Caco-2 (cell line): ENCODE measurements at regions not wholly inside any gene's neighbourhood (a gene's known extent, or its start where the extent isn't known, plus 50 kb on each side); places are given as distances from the start of the nearest gene placed in this dataset.

Source experiments
- BruUV-seq: library from RNA; stranded (reverse); fragments of 400-500 nt; replicated peaks from 2 replicates; lab custom pipeline; 2021; lab: Mats Ljungman, UMichigan
- CTCF ChIA-PET: fragments of 300-600 bp; sonication (Branson Sonifier 250); formaldehyde crosslinking; loops from one replicate; lab custom pipeline; 2022; ENCODE audit warnings: antibody characterized with exemption; lab: Charles Lee
- POLR2A ChIA-PET: fragments of 300-600 bp; sonication (Branson Sonifier 250); formaldehyde crosslinking; loops from one replicate; lab custom pipeline; 2022; ENCODE audit warnings: antibody characterized with exemption; lab: Charles Lee
- DNase-seq, 2 experiments: peaks; one replicate each; pipeline versions ENCODE4 v3.0.0 to v3.0.0-alpha.2; 2020 to 2022
- H3K27me3 ChIP-seq: replicated peaks from 2 replicates; pipeline ENCODE4 v1.6.0; 2011; ENCODE audit warnings: low read length; ENCODE audit not compliant: control insufficient read depth, insufficient read depth
- H3K36me3 ChIP-seq: 2 replicates; pipeline ENCODE4 v1.5.1; 2011; ENCODE audit warnings: low read length; ENCODE audit not compliant: control insufficient read depth, insufficient read depth
- H3K4me1 ChIP-seq: fragments of 250-450 bp; sonication (Bioruptor Pico); 2 replicates; pipeline ENCODE4 v1.5.1; 2020; ENCODE audit warnings: mild to moderate bottlenecking
- H3K4me3 ChIP-seq: 2 replicates; pipeline ENCODE4 v1.5.1; 2011; ENCODE audit warnings: low read depth, mild to moderate bottlenecking, control low read depth, low read length
- H3K9me3 ChIP-seq: fragments of 250-450 bp; sonication (Bioruptor Pico); 2 replicates; pipeline ENCODE4 v1.5.1; 2020; ENCODE audit warnings: mild to moderate bottlenecking, moderate library complexity
- H3K27ac Mint-ChIP-seq: one replicate; pipeline ENCODE4 v1.8.0; 2022; ENCODE audit warnings: mixed read lengths; ENCODE audit not compliant: unreplicated experiment
- H3K27me3 Mint-ChIP-seq: one replicate; pipeline ENCODE4 v1.8.0; 2022; ENCODE audit warnings: mixed read lengths; ENCODE audit not compliant: insufficient read depth, unreplicated experiment
- H3K36me3 Mint-ChIP-seq: one replicate; pipeline ENCODE4 v1.8.0; 2022; ENCODE audit warnings: mild to moderate bottlenecking, mixed read lengths; ENCODE audit not compliant: insufficient read depth, unreplicated experiment
- H3K4me1 Mint-ChIP-seq: one replicate; pipeline ENCODE4 v1.8.0; 2022; ENCODE audit warnings: low read depth, mixed read lengths; ENCODE audit not compliant: unreplicated experiment
- H3K4me3 Mint-ChIP-seq: one replicate; pipeline ENCODE4 v1.8.0; 2022; ENCODE audit warnings: mild to moderate bottlenecking, moderate library complexity, mixed read lengths; ENCODE audit not compliant: unreplicated experiment
- H3K9me3 Mint-ChIP-seq: one replicate; pipeline ENCODE4 v1.8.0; 2022; ENCODE audit warnings: mixed read lengths; ENCODE audit not compliant: unreplicated experiment
- CTCF ChIP-seq, 2 experiments: fragments of 200-600 bp in 1 of 2; IDR thresholded peaks; 1 replicate in 1 of 2; 2 replicates in 1 of 2; pipeline versions ENCODE4 v1.5.1 to v1.8.0; 2011 to 2022; ENCODE audit warnings: antibody characterized with exemption in 1 of 2, control low read depth in 1 of 2, inconsistent platforms in 1 of 2, low read depth in 1 of 2, low read length in 1 of 2, mild to moderate bottlenecking in 1 of 2, moderate library complexity in 1 of 2; ENCODE audit not compliant: insufficient read depth in 1 of 2, severe bottlenecking in 1 of 2, unreplicated experiment in 1 of 2
- intact Hi-C: fragments of 100-400 bp; cut with micrococcal nuclease; formaldehyde crosslinking; loops from one replicate; pipeline ENCODE4 v1.10.0; 2022; ENCODE audit not compliant: unreplicated experiment

GRCh38 chr2:59920307-59920706 is 633.1 kb downstream of the BCL11A start:
- H3K27ac Mint-ChIP-seq: no peak overlapping the region
- Histone ChIP-seq H3K36me3 (no peaks in the 10 kb centered on the region), H3K4me3 (no peak overlapping the region), H3K27me3 (no peaks in the 10 kb centered on the region), H3K9me3 (no peaks in the 10 kb centered on the region), H3K4me1 (no peaks in the 10 kb centered on the region)
- no peak for DNase-seq
- H3K4me1 Mint-ChIP-seq: no peaks in the 10 kb centered on the region
- no peak overlapping the region for H3K4me3 Mint-ChIP-seq
- no peaks in the 10 kb centered on the region for H3K9me3 Mint-ChIP-seq
- intact Hi-C loops: no loop called here
- BruUV-seq: no TSS peak
- H3K36me3 Mint-ChIP-seq: no peaks in the 10 kb centered on the region
- CTCF ChIA-PET: no interaction called here
- POLR2A ChIA-PET: no interaction called here
- TF ChIP-seq CTCF (IDR thresholded peaks at IDR 0.05; ENCODE audit: insufficient read depth in 1 of 2, low read depth in 1 of 2, low read length in 1 of 2, severe bottlenecking in 1 of 2, unreplicated experiment in 1 of 2): no peak
- H3K27me3 Mint-ChIP-seq: no peaks in the 10 kb centered on the region

- no peaks in the 10 kb centered on the region for H3K9me3 Mint-ChIP-seq
- no peak for TF ChIP-seq CTCF (IDR thresholded peaks at IDR 0.05; ENCODE audit: insufficient read depth in 1 of 2, low read depth in 1 of 2, low read length in 1 of 2, severe bottlenecking in 1 of 2, unreplicated experiment in 1 of 2)
- no peak for DNase-seq
- H3K27me3 Mint-ChIP-seq: no peaks in the 10 kb centered on the region
- H3K36me3 ChIP-seq: no peaks in the 10 kb centered on the region
- no peak overlapping the region for H3K4me3 Mint-ChIP-seq
- no peaks in the 10 kb centered on the region for H3K4me1 Mint-ChIP-seq
- ChIA-PET CTCF (no interaction called here), POLR2A (no interaction called here)
- H3K4me3 ChIP-seq: no peak overlapping the region
- no peaks in the 10 kb centered on the region for H3K9me3 ChIP-seq
- no peaks in the 10 kb centered on the region for H3K4me1 ChIP-seq
- intact Hi-C loops: no loop called here
- no TSS peak for BruUV-seq
- no peaks in the 10 kb centered on the region for H3K36me3 Mint-ChIP-seq
- no peaks in the 10 kb centered on the region for H3K27me3 ChIP-seq
- H3K27ac Mint-ChIP-seq: no peak overlapping the region
Measured at GRCh38 chr2:59919579-59919978, 633.9 kb downstream of the BCL11A start.

GRCh38 chr2:59912042-59912441 is 641.4 kb downstream of the BCL11A start:
- CTCF ChIA-PET: no interaction called here
- no peak for DNase-seq
- no TSS peak for BruUV-seq
- H3K4me3 Mint-ChIP-seq: no peak overlapping the region
- H3K36me3 Mint-ChIP-seq: no peaks in the 10 kb centered on the region
- H3K4me3 ChIP-seq: no peak overlapping the region
- no peaks in the 10 kb centered on the region for H3K4me1 Mint-ChIP-seq
- H3K27me3 Mint-ChIP-seq: no peaks in the 10 kb centered on the region
- intact Hi-C loops: no loop called here
- no peaks in the 10 kb centered on the region for H3K9me3 ChIP-seq
- TF ChIP-seq CTCF (IDR thresholded peaks at IDR 0.05; ENCODE audit: insufficient read depth in 1 of 2, low read depth in 1 of 2, low read length in 1 of 2, severe bottlenecking in 1 of 2, unreplicated experiment in 1 of 2): no peak
- POLR2A ChIA-PET: no interaction called here
- H3K4me1 ChIP-seq: no peaks in the 10 kb centered on the region
- no peaks in the 10 kb centered on the region for H3K36me3 ChIP-seq
- no peak overlapping the region for H3K27ac Mint-ChIP-seq
- no peaks in the 10 kb centered on the region for H3K27me3 ChIP-seq
- H3K9me3 Mint-ChIP-seq: no peaks in the 10 kb centered on the region
